ENCODE measurements at regions not wholly inside any gene's neighbourhood (a gene's known extent, or its start where the extent isn't known, plus 50 kb on each side); places are given as distances from the start of the nearest gene placed in this dataset.
"Not testable (repeated sequence)": the region's sequence is repeated elsewhere in the genome, so short reads cannot be mapped to it uniquely, and the experiment has no call there.

- no peak for DNase-seq
Observed at GRCh38 chr6:68053805-68054373, 581.2 kb upstream of the ADGRB3 start.

- no peak for DNase-seq
Observed at GRCh38 chr6:68052234-68052633, 582.8 kb upstream of the ADGRB3 start.

DNA sequence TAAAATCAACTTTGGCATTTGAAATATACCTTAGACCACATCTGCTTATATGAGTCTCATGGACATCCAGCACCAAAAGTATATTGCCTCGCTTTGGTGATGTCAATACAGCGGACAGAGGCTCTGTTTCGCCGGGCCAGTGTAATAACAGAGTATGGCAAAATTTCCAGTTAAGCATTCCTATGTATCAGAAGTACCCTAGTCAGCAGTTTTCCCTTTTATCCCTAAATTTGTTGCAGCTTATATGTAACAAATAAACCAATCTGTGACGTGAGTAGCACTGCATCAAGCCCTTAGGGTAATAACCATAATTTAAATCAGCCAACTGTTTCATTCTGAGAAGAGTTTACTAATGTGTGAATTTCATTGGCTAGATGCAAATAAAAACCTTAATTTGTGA lies 585.5 kb upstream of the ADGRB3 start:
- DNase-seq = no peak

DNA sequence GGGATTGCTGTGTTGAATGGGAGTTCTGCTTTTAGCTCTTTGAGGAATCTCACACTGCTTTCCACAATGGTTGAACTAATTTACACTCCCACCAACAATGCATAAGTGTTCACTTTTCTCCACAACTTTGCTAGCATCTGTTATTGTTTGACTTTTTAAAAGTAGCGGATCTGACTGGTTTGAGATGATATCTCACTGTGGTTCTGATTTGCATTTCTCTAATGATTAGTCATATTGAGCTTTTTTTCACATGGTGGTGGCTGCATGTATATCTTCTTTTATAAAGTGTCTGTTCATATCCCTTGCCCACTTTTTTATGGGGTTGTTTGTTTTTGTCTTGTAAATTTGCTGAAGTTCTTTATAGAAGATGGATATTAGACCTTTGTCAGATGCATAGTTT lies 588.3 kb upstream of the ADGRB3 start:
- DNase-seq = no peak

DNA sequence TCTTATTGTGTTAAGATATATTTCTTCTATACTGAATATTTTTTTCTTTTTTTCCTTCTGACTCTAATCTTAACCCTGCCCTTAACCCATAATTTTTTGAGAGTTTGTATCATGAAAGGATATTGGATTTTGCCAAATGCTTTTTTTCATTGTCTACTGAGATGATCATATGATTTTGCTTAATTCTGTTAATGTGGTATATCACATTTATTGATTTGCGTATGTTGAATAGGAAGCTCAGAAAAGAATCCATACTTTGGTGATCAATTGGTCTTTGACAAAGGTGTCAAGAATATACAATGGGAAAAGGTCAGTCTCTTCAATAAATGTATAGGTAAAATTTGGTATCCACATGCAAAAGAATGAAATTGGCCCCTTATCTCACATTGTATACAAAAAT lies 588.8 kb upstream of the ADGRB3 start:
- DNase-seq = no peak

DNA sequence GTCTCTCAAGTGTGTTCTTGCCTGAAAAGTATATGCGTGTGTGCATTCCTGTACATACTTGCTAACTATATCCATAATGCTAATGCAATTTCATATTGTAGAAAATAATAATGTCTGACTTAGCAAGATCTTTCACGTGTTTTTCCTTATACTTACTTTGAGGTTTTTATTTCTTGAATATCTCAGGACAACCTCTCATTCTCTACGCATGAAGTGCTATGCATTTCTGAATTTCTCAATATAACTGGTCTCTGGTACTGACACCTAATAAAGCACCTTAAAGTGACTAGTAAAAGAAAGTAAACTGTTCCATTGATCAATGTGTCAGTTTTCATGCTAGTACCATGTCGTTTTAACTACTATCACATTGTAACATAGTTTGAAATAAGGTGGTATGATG lies 589.9 kb upstream of the ADGRB3 start:
- no peak for DNase-seq

DNA sequence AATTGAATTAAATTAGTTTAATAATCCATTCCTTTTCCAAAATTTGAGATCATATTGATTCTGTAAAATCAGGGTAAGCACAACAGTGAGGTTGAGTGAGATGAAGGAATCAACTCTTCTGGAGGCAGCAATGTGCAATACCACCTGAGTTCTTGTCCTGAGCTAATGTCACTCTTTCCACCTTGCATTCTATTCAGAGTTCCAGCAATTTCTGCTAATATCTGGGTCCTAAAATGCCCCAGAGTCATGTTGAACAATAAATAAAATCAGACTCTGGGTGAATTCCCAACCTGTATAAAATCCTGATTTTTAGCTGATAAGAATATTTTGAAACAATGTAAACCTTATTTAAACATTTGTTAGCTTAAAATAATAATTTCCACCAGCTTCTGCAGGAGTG lies 590.8 kb upstream of the ADGRB3 start:
- no peak for DNase-seq

DNA sequence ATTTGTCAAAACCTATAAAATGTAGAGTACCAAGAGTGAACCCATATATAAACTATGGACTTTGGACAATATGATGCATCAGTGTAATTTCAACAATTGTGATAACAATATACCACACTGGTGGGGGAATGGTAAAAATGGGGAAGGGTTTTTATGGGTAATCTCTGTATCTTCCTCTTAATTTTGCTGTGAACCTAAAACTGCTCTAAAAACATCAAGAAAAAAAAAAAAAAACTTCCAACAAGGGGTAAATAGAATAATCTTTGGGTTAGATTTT lies 592.0 kb upstream of the ADGRB3 start:
- no peak for DNase-seq

DNA sequence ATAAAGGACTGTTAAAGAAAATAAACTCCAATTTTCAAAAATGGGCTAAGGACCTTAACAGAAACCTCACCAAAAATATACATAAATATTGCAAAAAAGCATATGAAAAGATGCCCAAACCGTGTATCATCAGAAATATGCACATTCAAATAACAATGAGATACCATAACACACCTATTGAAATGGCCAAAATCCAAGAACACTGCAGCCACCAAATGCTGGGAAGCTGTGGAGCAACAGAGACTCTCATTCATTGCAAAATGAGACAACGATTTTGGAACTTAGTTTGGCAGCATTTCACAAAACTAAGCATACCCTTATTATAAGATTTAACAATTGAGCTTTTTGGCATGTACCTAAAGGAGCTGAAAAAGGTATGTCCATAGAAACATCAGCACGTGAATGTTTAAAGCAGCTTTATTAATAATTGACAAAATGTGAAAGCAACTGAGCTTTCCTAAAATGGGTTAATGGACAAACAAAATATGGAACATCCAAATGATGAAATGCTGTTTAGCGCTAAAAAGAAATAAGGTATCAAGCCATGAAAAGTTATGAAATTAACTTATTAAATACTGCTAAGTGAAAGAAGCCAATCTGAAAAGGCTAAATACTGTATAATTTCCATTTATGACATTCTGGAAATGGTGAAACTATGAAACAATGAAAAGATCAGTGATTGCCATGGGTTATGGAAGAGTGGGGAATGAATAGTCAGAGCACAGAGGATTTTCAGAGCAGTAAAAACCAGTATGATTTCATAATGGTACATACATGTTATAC lies 592.6 kb upstream of the ADGRB3 start:
- no peak for DNase-seq

DNA sequence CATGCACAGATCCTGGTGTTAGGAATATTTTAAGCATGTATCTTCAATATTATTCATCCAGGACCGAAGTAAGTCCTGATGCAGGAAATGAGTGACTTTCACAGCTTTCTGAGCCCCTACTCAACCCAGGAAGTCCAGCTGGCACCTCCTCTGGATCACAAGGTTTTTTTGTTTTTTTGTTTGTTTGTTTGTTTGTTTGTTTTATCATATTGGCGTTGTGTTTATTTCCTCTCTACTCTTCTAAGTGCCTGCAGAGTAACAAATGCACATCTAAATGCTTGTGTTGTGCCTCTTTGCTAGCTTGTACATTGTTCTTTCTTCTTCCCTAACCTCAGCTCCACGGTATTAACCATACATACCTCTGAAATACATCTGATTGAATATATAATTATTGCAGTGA lies 594.3 kb upstream of the ADGRB3 start:
- no peak for DNase-seq

GRCh38 chr6:68040312-68040778 lies 594.7 kb upstream of the ADGRB3 start:
- no peak for DNase-seq

DNA sequence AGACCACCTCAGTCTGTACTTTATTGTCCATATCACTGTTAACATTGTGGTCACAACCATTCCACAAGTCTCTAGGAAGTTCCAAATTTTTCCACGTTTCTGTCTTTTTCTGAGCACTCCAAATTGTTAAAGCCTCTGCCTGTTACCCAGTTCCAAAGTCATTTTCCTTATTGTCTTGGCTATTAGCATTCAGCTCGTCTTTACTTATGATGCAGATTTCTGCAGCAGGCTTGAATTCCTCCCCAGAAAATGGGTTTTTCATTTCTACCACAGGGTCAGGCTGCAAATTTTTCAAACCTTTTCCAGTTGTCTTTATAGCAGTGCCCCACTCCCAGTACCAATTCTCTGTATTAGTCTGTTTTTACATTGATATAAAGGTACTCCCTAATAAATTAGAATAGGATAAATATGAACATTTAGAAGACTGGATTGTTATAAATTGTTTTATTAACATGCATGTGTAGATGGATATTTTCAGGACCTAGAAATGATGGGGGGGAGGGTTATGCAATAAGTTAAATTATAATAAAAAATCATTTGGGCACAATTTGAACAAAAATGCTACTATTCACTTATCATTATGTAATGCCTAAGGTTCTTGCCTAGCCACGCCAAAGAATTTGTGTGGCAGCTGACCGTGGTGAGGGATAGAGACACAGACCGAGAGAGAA lies 595.3 kb upstream of the ADGRB3 start:
- DNase-seq = no peak

DNA sequence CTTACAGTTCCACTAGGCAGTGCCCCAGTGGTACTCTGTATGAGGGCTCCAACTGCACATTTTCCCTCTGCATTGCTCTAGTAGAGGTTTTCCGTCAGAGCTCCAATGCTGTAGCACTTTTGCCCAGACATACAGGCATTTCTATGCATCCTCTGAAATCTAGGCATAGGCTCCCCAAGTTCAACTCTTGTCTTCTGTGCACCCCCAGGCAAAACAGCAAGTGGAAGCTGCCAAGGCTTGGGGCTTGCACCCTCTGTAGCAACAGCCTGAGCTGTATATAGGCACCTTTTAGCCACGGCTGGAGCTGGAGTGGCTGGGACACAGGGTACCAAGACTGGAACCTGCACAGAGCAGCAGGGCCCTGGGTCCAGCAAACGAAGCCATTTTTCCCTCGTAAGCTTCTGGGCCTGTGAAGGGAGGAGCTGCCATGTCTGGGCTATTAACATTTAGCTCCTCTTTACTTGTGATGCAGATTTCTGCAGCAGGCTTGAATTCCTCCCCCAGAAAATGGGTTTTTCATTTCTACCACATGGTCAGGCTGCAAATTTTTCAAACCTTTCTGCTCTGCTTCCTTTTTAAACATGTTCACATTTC lies 596.2 kb upstream of the ADGRB3 start:
- no peak for DNase-seq

- DNase-seq = no peak
Observed at GRCh38 chr6:68032217-68032616, 602.9 kb upstream of the ADGRB3 start.

DNA sequence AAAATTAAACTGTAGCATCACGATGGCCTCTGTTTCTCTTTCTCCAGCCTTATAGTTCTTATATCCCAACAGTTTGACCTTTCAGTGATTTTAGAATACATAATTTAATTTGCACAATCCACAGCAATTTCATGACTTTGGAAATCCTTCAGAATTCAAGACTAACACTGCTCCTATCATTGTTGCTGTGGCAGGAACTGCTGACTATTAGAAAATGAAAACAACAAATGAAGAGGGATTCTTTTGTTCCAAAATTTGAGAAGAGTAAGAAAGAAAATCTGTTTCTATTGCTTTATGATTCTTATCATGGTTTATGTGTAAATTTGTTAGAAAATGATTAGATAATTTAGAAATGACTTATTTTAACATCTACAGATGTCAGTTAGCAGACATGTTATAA lies 604.0 kb upstream of the ADGRB3 start:
- no peak for DNase-seq

DNA sequence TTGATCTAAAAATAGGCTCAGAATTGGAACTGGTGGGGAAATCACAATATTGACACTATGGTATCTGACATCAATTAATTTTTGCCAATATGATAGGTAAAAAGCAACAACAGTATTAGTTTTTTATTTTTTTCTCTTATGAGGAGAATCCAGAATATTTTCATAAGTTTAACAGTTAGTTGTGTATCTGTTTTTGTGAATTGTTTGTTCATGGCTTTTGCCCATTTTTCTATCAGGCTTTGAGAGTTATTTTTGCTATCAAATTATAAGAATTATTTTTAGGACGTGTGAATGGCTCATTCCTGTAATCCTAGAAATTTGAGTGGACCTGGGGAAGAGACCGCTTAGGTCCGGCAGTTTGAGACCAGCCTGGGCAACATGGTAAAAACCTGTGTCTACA lies 608.6 kb upstream of the ADGRB3 start:
- DNase-seq = no peak

GRCh38 chr6:68025764-68026163 lies 609.3 kb upstream of the ADGRB3 start:
- no peak for DNase-seq

DNA sequence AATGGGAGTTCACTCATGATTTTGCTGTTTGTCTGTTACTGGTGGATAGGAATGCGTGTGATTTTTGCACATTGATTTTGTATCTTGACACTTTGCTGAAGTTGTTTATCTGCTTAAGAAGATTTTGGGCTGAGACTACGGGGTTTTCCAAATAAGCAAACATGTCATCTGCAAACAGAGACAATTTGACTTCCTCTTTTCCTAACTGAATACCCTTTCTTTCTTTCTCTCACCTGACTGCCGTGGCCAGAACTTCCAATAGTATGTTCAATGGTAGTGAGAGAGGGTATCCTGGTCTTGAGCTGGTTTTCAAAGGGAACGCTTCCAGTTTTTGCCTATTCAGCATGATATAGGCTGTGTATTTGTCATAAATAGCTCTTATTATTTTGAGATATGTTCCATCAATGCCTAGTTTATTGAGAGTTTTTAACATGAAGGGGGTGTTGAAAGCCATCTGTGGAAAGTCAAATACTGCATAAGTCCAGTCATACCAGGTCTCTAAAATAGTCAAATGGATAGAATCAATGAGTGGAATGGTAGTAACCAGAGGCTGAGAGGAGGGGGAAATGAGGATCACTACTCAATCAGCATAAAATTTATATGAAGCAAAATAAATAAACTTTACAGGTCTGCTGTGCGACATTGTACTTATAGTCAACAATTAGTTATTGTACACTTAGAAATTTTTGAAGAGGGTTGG lies 610.4 kb upstream of the ADGRB3 start:
- DNase-seq = no peak

- DNase-seq = not testable (repeated sequence)
Observed at GRCh38 chr6:68022968-68023367, 612.1 kb upstream of the ADGRB3 start.

DNA sequence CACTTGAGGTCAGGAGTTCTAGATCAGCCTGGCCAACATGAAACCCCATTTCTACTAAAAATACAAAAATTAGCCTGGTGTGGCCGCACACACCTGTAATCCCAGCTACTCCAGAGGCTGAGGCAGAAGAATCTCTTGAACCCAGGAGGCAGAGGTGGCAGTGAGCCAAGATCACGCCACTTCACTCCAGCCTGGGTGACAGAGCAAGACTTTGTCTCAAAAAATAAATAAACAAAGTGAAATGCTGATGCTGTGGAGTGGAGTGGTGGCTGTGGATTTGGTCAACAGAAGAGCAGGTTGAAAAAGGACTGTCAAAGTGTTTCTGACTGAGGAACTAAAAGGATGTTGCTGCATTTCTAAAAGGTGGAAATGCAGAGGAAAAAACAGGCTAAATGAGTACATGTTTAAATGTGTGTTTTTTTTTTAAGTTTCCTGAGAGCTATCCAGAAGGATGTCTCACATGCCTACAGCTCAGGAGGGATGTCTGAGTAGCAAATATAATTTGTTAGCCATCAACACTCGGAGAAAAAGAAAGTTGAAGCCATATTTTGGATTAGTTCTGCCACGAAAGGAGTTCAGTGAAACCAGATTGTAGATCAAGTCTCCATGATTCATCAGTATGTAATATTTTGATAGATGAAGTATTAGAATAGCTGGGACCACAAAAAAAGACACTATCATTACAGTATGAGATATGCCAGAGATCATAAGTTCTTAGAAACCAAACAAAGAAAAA lies 621.1 kb upstream of the ADGRB3 start:
- DNase-seq = no peak

DNA sequence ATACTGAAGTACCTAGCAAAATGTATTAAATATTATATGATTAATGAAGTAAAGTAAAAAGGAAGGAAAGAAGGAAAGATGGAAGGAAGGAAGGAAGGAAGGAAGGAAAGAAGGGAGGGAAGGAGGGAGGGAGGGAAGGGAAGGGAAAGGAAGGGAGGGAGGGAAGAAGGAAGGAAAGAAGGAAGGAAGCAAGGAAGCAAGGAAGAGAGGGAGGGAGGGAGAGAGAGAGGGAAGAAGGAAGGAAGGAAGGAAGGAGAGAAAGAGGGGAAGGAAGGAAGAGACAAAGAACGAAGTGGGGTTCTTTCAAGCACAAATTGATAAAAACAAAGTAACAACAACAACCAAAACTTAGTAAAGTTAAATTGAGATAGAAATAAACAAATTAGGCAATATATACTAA lies 622.3 kb upstream of the ADGRB3 start:
- no peak for DNase-seq

DNA sequence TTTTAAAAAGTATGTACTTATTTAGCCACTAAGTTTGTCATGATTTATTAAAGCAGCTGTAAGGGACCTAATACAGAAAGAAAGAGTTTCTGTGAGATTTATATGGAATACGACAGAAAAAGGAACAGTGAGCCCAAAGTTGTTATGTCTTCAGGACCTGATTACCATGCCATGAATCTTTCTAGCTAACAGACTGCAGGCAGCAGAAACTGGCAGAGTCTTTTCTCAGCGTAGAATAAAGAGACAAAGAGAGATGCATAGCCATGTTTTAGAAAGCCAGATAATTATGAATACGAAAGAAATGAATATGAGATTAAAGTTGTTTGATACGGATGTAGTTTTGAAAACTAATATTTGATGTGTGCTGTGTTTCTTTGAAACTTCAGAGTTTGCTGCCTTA lies 624.1 kb upstream of the ADGRB3 start:
- DNase-seq = no peak

DNA sequence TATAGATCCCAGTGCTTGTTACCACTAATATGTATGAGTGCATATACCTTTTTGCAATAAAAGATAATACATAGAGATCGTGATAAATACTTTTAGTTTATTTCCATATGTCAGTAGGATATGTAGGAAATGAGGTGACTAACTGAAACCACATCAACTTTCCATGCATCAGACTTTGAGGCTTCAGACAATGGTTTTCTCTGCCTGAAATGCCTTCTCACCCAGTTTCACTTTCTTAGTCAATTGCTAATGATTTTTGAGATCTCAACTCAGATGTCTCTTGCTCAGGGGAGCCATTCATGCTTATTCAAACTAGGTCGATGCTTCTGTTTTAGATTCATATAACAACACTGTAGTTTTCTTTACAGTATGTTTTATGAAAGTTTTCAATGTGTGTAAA lies 626.6 kb upstream of the ADGRB3 start:
- DNase-seq = no peak
